Skeletal muscle satellite cell (primary cell): ENCODE measurements at regions not wholly inside any gene's neighbourhood (a gene's known extent, or its start where the extent isn't known, plus 50 kb on each side); places are given as distances from the start of the nearest gene placed in this dataset.

Experiments used
- H3K27me3 ChIP-seq: 2 replicates; pipeline ENCODE4 v1.7.0; 2013; ENCODE audit warnings: low read length; ENCODE audit not compliant: control insufficient read depth, insufficient read depth
- H3K36me3 ChIP-seq: 2 replicates; pipeline ENCODE4 v1.7.0; 2013; ENCODE audit warnings: mild to moderate bottlenecking, control low read depth, low read length; ENCODE audit not compliant: insufficient read depth
- H3K4me1 ChIP-seq: 2 replicates; pipeline ENCODE4 v1.7.0; 2013; ENCODE audit warnings: low read length; ENCODE audit not compliant: control insufficient read depth, insufficient read depth
- H3K4me2 ChIP-seq: 2 replicates; pipeline ENCODE4 v1.7.0; 2013; ENCODE audit warnings: mild to moderate bottlenecking, low read length
- H3K4me3 ChIP-seq: 2 replicates; pipeline ENCODE4 v1.7.0; 2013; ENCODE audit warnings: low read length
- H3K9ac ChIP-seq: 2 replicates; pipeline ENCODE4 v1.7.0; 2013; ENCODE audit warnings: mild to moderate bottlenecking, low read depth, low read length, moderate library complexity
- H3K9me3 ChIP-seq: replicated peaks from 2 replicates; pipeline ENCODE4 v1.7.0; 2013; ENCODE audit warnings: mild to moderate bottlenecking, control low read depth, low read length

DNA sequence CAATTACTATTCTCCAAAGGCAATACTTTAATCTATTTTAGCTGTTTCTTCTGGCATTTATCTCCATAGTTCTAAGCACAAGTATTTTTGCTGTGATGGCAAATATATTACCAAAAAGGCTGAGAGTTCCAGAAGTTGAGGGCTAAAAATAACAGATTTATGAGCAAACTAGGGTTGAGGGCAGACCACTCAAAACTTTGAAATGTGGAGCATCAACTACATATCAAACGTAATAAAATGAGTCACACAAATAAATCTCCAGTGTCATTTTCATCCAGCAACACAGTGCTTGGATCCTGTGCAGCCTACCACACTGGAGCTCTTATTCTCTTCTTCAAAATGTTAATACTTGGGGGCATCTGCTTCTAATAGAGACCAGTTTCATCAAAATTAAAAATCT lies 163.9 kb downstream of the HS3ST1 start:
- H3K9ac ChIP-seq, result no peak overlapping the region
- H3K4me1 ChIP-seq, result no peaks in the 10 kb centered on the region
- no peaks in the 10 kb centered on the region for H3K36me3 ChIP-seq
- H3K27me3 ChIP-seq, result no peaks in the 10 kb centered on the region
- H3K9me3 ChIP-seq, result peaks cover 10% of the 10 kb centered on the region
- H3K4me2 ChIP-seq, result no peak overlapping the region
- no peak overlapping the region for H3K4me3 ChIP-seq

DNA sequence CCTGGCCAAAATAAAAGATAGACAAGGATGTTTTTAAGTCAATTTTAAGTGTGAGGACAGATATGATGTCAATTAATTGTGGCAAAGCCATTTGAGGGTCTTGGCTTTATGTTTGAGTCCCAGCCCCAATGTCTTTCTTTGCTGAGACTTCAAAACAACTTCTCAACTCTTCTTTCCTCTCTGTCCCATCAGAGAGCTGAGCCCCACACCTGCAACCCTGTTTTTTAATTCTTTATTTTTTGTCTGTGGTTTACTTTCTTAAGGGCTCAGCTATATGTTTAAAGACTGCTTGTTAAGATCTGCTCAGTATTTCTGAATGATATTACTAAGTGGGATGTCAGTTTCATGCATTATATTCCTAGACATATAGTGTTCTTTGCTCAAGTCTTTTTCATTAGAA lies 164.3 kb downstream of the HS3ST1 start:
- H3K4me1 ChIP-seq, result no peaks in the 10 kb centered on the region
- H3K27me3 ChIP-seq, result no peaks in the 10 kb centered on the region
- H3K9ac ChIP-seq, result no peak overlapping the region
- H3K4me3 ChIP-seq, result no peak overlapping the region
- H3K9me3 ChIP-seq, result peaks cover 13% of the 10 kb centered on the region
- no peak overlapping the region for H3K4me2 ChIP-seq
- no peaks in the 10 kb centered on the region for H3K36me3 ChIP-seq

DNA sequence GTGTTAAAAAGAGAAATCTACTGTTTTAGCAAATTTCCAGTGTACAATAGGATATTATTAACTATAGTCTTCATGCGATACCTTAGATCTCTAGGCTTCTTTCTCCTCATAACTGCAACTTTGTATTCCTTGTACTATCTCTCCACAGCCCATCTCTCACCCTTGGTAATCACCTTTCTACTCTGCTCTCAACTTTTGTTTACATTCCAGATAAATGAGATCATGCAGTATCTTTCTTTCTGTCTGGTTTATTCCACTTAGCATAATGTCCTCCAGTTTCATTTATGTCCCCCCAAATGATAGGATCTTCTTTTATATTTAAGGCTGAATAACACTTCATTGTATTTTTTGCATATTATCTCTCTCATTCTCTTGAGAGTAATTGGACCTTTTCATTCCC lies 165.5 kb downstream of the HS3ST1 start:
- Histone ChIP-seq H3K36me3 (no peaks in the 10 kb centered on the region), H3K27me3 (no peaks in the 10 kb centered on the region), H3K4me1 (no peaks in the 10 kb centered on the region), H3K4me3 (no peak overlapping the region), H3K9ac (no peak overlapping the region), H3K9me3 (peaks cover 13% of the 10 kb centered on the region), H3K4me2 (no peak overlapping the region)

DNA sequence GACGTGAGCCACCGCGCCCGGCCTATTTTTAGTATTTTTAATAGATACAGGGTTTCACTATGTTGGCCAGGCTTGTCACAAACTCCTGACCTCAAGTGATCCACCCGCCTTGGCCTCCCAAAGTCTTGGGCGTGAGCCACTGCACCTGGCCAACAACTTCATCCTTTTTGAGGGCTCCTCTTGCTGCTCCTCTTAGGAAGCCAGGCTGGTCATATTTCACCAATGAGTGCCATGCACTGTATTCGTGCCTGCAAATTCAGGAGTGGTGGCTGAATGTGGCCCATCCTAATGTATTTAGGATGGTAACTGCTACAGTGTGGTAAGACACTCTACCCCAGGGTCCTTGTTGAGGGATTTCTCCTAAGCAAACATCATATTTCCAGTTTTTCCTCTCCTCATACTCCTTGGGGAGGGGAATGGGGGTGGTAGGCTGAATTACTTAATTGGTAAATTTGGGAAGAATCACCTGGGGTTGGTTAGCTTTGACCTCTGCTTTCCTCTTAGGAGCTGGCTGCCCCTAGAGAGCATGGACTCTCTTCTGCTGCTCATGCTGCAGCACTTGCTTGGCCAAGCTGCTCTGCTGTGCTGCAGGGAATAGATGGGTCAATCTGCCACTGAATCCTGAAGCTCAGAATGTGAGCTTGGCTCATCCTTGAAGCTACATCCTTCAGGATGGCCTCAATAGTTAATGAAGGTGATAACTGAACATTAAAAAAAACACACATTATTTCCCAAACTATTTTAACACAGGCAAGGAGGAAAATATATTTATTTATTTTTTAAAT lies 167.4 kb downstream of the HS3ST1 start:
- H3K36me3 ChIP-seq, result no peaks in the 10 kb centered on the region
- no peak overlapping the region for H3K9ac ChIP-seq
- H3K27me3 ChIP-seq, result no peaks in the 10 kb centered on the region
- no peak overlapping the region for H3K4me2 ChIP-seq
- no peak overlapping the region for H3K4me3 ChIP-seq
- peaks cover 9% of the 10 kb centered on the region for H3K9me3 ChIP-seq
- no peaks in the 10 kb centered on the region for H3K4me1 ChIP-seq

DNA sequence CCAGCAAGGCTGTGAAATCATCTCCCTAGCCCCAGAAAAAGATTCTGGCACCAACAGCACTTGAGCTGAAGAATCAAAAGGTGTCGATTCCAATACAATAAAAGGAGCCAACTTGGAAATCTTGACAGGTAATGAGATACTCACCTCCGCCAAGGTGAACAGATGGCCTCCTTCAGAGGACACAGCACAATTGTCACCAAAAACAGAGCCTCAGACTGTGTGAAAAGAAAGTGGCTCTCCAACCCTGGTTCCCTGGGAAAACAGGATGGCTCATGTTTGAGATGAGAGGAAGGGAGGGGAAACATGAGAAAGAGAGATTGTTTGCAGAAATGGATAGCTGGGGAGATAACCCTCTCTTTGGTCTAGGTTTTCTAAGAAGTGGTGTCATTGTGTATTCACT lies 168.9 kb downstream of the HS3ST1 start:
- no peaks in the 10 kb centered on the region for H3K4me1 ChIP-seq
- no peaks in the 10 kb centered on the region for H3K27me3 ChIP-seq
- no peak overlapping the region for H3K9ac ChIP-seq
- H3K4me3 ChIP-seq, result no peak overlapping the region
- H3K36me3 ChIP-seq, result no peaks in the 10 kb centered on the region
- no peak overlapping the region for H3K4me2 ChIP-seq
- peaks cover 13% of the 10 kb centered on the region for H3K9me3 ChIP-seq

DNA sequence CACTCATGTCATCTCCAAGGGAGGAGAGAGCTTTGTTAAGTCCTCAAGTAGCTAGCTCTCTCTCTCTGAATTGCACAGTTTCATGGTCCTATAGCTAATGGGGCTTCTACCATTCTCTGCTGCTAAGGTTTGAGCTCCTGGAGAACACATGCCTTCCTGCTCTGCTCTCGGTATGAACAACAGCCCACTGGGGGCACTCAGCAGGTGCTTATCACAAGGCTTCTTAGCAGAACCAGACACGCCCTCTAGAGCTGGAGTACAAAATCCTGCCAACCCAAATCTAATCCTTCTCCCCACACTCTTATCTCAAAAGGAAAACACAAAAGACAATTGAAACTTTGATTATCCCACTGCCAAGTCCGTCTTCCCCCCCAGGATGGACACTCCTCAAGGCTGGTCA lies 176.5 kb downstream of the HS3ST1 start:
- H3K4me1 ChIP-seq, result no peaks in the 10 kb centered on the region
- no peaks in the 10 kb centered on the region for H3K36me3 ChIP-seq
- H3K27me3 ChIP-seq, result no peaks in the 10 kb centered on the region
- no peak overlapping the region for H3K4me2 ChIP-seq
- H3K9ac ChIP-seq, result no peak overlapping the region
- no peak overlapping the region for H3K4me3 ChIP-seq
- peaks cover 18% of the 10 kb centered on the region for H3K9me3 ChIP-seq

DNA sequence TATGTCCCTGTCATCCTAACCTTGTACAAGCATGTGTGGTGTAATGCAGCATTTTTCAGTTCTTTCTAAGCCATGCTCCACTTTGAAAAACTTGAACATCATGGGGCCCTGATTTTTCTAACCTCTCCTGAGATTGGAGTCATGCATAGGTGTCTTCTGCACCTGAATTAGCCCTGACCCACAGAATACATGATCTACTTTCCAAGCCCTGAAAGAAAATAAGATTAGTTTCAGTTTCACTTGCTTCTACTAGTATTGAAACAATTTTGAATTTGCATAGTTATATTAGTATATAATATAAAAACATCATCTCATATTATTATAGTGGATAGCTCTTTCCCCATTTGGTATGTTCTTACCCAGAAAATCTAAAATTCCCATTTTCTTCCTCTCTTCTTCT lies 178.2 kb downstream of the HS3ST1 start:
- H3K4me1 ChIP-seq, result no peaks in the 10 kb centered on the region
- H3K4me3 ChIP-seq, result no peak overlapping the region
- no peak overlapping the region for H3K4me2 ChIP-seq
- H3K27me3 ChIP-seq, result no peaks in the 10 kb centered on the region
- no peak overlapping the region for H3K9ac ChIP-seq
- peaks cover 15% of the 10 kb centered on the region for H3K9me3 ChIP-seq
- no peaks in the 10 kb centered on the region for H3K36me3 ChIP-seq

DNA sequence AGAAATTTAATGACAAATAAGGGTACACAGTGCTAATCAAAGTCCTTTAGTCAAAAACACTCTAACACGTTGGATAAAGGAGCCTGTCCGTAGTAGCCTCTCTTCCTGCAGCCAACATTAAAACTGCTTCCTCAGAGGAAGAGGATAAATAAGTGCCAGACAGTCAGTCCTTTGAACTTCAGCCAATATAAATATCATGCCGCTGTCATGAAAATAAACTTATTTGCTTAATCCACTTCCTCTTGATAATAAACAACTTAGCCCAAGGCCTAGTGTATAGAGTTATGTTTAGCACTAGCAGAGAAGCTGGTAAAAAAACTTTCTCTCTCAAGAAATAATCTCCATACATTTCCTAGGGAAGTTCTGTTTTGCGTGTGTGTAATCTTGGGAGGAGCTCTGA lies 196.7 kb downstream of the HS3ST1 start:
- H3K36me3 ChIP-seq, result no peaks in the 10 kb centered on the region
- H3K4me1 ChIP-seq, result no peaks in the 10 kb centered on the region
- H3K4me3 ChIP-seq, result no peak overlapping the region

DNA sequence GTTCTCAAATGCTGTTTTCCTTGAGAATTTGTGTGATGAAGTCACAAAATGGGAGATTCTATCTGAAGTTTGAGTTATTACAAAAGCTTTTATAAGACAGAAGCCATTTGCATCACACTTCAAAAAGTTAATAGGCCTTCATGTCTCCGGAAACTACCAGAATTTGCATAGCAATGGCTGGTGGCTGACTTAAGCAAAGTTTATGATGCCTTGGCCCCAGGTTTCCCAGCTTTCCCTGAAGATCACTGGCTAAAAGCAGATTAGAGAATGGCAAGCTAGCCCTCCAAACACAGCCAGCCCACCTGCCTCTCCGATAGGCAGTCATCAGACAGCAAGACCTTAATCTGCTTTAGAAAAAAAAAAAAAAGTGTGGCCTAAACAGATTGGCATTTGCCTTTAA lies 197.8 kb downstream of the HS3ST1 start:
- Histone ChIP-seq H3K9ac (no peak overlapping the region), H3K4me1 (no peaks in the 10 kb centered on the region), H3K4me2 (no peak overlapping the region), H3K27me3 (no peaks in the 10 kb centered on the region), H3K36me3 (no peaks in the 10 kb centered on the region), H3K4me3 (no peak overlapping the region), H3K9me3 (peaks cover 5% of the 10 kb centered on the region)

More for the DNA sequence above, 196.7 kb downstream of the HS3ST1 start:
- Histone ChIP-seq H3K9me3 (peaks cover 5% of the 10 kb centered on the region), H3K9ac (no peak overlapping the region), H3K27me3 (no peaks in the 10 kb centered on the region), H3K4me2 (no peak overlapping the region)

DNA sequence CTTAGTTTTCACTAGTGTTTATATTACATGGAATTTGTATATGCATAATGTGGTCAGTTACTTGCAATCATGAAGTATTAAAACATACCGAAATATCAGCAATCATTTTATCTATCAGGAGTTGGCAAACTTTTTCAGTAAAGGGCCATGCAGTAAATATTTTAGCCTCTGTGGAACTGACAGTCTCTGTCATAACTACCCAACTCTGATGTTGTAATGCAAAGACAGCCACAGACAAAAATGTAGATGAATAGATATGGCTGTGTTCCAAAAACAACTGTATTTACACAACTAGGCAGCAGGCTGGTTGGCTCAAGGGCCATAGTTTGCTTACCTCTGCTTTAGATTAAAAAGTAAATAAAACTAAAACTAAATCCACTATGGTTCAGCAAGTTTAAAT lies 200.2 kb downstream of the HS3ST1 start:
- Histone ChIP-seq H3K4me2 (no peak overlapping the region), H3K4me3 (no peak overlapping the region), H3K9me3 (peaks cover 9% of the 10 kb centered on the region), H3K9ac (no peak overlapping the region), H3K4me1 (no peaks in the 10 kb centered on the region), H3K27me3 (no peaks in the 10 kb centered on the region), H3K36me3 (no peaks in the 10 kb centered on the region)

DNA sequence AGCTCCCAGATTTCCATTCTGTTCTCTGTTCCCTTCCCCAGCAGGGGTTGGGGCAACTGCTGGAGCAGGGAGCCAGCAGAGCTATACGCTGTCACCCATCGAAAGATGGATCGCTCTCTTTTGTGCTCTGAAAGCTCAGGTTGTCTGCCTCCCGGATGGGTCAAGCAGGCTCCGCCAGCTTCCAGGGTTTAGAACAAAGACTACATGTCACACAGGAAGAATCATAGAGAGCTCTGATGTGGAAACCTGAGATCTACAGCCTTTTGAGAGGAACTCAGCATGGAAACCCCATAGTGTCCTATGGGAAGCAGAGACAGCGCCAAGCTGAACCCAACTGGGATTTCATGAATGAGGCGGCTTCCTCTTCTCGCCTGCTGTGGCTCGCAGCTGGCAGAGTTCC lies 205.4 kb downstream of the HS3ST1 start:
- Histone ChIP-seq H3K9ac (no peak overlapping the region), H3K4me2 (no peak overlapping the region), H3K9me3 (peaks cover 4% of the 10 kb centered on the region), H3K4me1 (no peaks in the 10 kb centered on the region), H3K27me3 (no peaks in the 10 kb centered on the region), H3K4me3 (no peak overlapping the region), H3K36me3 (no peaks in the 10 kb centered on the region)

DNA sequence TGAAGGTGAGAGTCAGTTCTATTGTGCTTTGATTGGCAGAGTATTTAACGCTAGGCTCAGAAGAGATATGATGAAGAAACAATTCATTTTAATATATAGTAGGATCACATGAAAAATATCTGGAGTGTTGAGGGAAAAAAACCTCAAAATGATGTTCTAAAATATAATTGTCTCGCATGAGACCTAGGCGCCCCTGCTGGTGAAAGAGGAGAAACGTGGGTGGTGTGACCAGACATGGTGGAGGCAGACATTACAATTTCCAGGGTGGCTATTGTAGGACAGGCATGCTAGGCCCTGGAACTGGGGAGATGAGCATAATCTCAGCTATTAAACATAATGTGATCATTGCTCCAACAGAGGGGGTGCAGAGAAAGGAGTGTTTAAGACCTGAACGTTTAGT lies 210.0 kb downstream of the HS3ST1 start:
- no peak overlapping the region for H3K4me2 ChIP-seq
- H3K9ac ChIP-seq, result no peak overlapping the region
- H3K4me3 ChIP-seq, result no peak overlapping the region
- no peaks in the 10 kb centered on the region for H3K27me3 ChIP-seq
- no peaks in the 10 kb centered on the region for H3K4me1 ChIP-seq
- no peaks in the 10 kb centered on the region for H3K9me3 ChIP-seq
- no peaks in the 10 kb centered on the region for H3K36me3 ChIP-seq
